GM21360 (cell line): ENCODE measurements at regions not wholly inside any gene's neighbourhood (a gene's known extent, or its start where the extent isn't known, plus 50 kb on each side); places are given as distances from the start of the nearest gene placed in this dataset.

Source experiments
- ATAC-seq: cut with Tn5 transposase; IDR thresholded peaks from one replicate; pipeline ENCODE4 v1.9.1; 2021; ENCODE audit warnings: mild to moderate bottlenecking, moderate library complexity; ENCODE audit not compliant: unreplicated experiment

- ATAC-seq: no peak
Observed at GRCh38 chr2:181828122-181828705, 63.3 kb upstream of the ITPRID2 start.

GRCh38 chr2:181829230-181829629 is 62.3 kb upstream of the ITPRID2 start:
- no peak for ATAC-seq

GRCh38 chr2:181832015-181832414 is 59.5 kb upstream of the ITPRID2 start:
- no peak for ATAC-seq

- no peak for ATAC-seq
Observed at GRCh38 chr2:181836583-181836982, 54.9 kb upstream of the ITPRID2 start.

- ATAC-seq: no peak
Observed at GRCh38 chr2:181837563-181837962, 54.0 kb upstream of the ITPRID2 start.

- ATAC-seq: no peak
Observed at GRCh38 chr2:181839811-181840210, 51.7 kb upstream of the ITPRID2 start.

- no peak for ATAC-seq
Observed at GRCh38 chr2:181841079-181841478, 50.5 kb upstream of the ITPRID2 start.
